K562 (cell line): ENCODE measurements at regions not wholly inside any gene's neighbourhood (a gene's known extent, or its start where the extent isn't known, plus 50 kb on each side); places are given as distances from the start of the nearest gene placed in this dataset.

ENCODE experiments used
- CCNT2 ChIP-seq: IDR thresholded peaks from 2 replicates; pipeline ENCODE4 v1.6.1; 2011; ENCODE audit warnings: borderline replicate concordance, low read depth, mild to moderate bottlenecking, moderate library complexity, mixed read lengths, low read length; ENCODE audit not compliant: insufficient read length; ENCODE audit errors: extremely low read depth
- EHMT2 ChIP-seq: fragments of 450-650 bp; IDR thresholded peaks from 2 replicates; pipeline ENCODE4 v1.6.1; 2018; ENCODE audit warnings: antibody characterized with exemption
- FOXA1 ChIP-seq: fragments of 450-650 bp; IDR thresholded peaks from 2 replicates; pipeline ENCODE4 v1.6.1; 2016; ENCODE audit warnings: mild to moderate bottlenecking, borderline replicate concordance
- HDAC6 ChIP-seq: IDR thresholded peaks from 2 replicates; pipeline ENCODE4 v1.6.1; 2012; ENCODE audit warnings: low read depth, mild to moderate bottlenecking, control low read depth, inconsistent platforms, low read length, moderate library complexity
- JUND ChIP-seq, 2 experiments: IDR thresholded peaks; 2 replicates in 1 of 2; 3 replicates in 1 of 2; pipeline ENCODE4 v1.6.1; 2011; ENCODE audit warnings: borderline replicate concordance in 2 of 2, low read depth in 2 of 2, low read length in 2 of 2, improper control_type of control experiment in 1 of 2, missing biosample characterization in 1 of 2, missing genetic modification characterization in 1 of 2, missing genetic modification reagents in 1 of 2
- KDM2B ChIP-seq: fragments of 250-450 bp; sonication (Bioruptor Pico); IDR thresholded peaks from 2 replicates; pipeline ENCODE4 v1.8.0; 2021; ENCODE audit warnings: mild to moderate bottlenecking, moderate library complexity
- RBM14 ChIP-seq: fragments of 200-400 bp; formaldehyde crosslinking; IDR thresholded peaks from 2 replicates; pipeline ENCODE4 v1.6.1; 2018; ENCODE audit warnings: low read depth, mild to moderate bottlenecking, low read length, moderate library complexity, borderline replicate concordance; ENCODE audit not compliant: insufficient read depth
- SMARCC2 ChIP-seq: fragments of 450-650 bp; IDR thresholded peaks from 2 replicates; pipeline ENCODE4 v1.6.1; 2017; ENCODE audit warnings: antibody characterized with exemption, moderate library complexity, mild to moderate bottlenecking, low read depth
- SP1 ChIP-seq: sonication (generic); formaldehyde crosslinking; IDR thresholded peaks from 2 replicates; pipeline ENCODE4 v1.8.1; 2022; ENCODE audit warnings: mild to moderate bottlenecking, missing genetic modification reagents
- ZNF174 ChIP-seq: fragments of 250-450 bp; sonication (Bioruptor Pico); IDR thresholded peaks from 2 replicates; pipeline ENCODE4 v1.4.0; 2020; ENCODE audit warnings: mild to moderate bottlenecking
- ZNF212 ChIP-seq: fragments of 450-650 bp; formaldehyde crosslinking; IDR thresholded peaks from 2 replicates; pipeline ENCODE4 v1.4.0; 2020; ENCODE audit warnings: mild to moderate bottlenecking
- ZNF584 ChIP-seq: fragments of 200-800 bp; sonication (Bioruptor generic); IDR thresholded peaks from 2 replicates; pipeline ENCODE4 v1.6.1; 2016; ENCODE audit warnings: low read depth, mild to moderate bottlenecking, missing genetic modification characterization, missing compliant biosample characterization
- TF ChIP-seq, protein P1 (sequence below): fragments of 450-650 bp; IDR thresholded peaks from 2 replicates; pipeline ENCODE4 v1.6.1; 2016; ENCODE audit warnings: low read depth
- TF ChIP-seq, protein P2 (sequence below): conservative IDR thresholded peaks from 2 replicates; pipeline ENCODE4 v1.6.1; 2011; ENCODE audit warnings: low read depth, mild to moderate bottlenecking, low read length; ENCODE audit not compliant: control insufficient read depth
- TF ChIP-seq, protein P3 (sequence below): IDR thresholded peaks from 3 replicates; pipeline ENCODE4 v1.6.1; 2011; ENCODE audit warnings: borderline replicate concordance, mild to moderate bottlenecking, moderate library complexity; ENCODE audit not compliant: insufficient read length; ENCODE audit errors: extremely low read depth

DNA sequence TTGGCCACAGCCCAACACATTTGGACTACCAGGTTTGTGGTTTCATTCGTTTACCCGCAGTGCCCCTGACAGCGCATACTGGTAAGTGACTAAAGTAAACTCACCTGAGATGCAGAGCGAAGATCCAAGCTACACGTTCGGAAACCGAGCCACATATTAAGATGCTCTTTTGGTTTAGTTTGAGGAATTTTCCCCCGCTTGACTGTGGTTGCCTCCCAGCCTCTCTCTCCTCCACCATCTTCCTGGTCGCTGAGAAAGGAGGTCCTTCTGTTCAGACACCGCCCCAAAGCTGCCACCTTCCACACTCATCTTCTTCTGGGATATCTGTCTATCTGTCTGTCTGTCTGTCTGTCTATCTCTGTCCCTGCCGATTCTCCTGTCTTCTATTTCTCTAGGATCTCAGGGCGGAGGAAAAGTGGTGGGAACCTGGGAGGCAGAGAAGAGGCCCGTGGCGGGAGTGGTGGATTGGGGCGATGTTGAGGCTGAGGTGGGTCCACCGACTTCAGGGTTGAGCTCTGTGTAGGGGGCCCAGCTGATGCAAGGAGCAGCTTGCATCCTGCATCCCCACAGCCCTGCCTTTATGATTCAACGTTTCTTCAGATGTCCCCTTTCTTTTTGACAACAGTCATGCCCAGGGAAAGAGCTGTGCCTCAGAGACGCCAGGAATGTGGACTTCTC is 196.9 kb upstream of the ZNF184 start (continued):
- TF ChIP-seq CCNT2 (no peak), KDM2B (CRISPR knock-in tag) (no peak), ZNF584 (no peak), ZNF174 (CRISPR knock-in tag) (no peak), ZNF212 (no peak), SP1 (CRISPR knock-in tag) (0 out of 2 replicates have a peak, but pooled peaks have one; percentile 56), FOXA1 (no peak), JUND (IDR thresholded peaks at IDR 0.05; ENCODE audit: borderline replicate concordance, low read depth, low read length) (no peak), JUND (tag; IDR thresholded peaks at IDR 0.05; ENCODE audit: borderline replicate concordance, low read depth, low read length) (no peak), EHMT2 (peak; percentile 67; the same call in 1 of the 2 replicates), SMARCC2 (no peak), HDAC6 (no peak), RBM14 (no peak)
- TF ChIP-seq, protein P1, sequence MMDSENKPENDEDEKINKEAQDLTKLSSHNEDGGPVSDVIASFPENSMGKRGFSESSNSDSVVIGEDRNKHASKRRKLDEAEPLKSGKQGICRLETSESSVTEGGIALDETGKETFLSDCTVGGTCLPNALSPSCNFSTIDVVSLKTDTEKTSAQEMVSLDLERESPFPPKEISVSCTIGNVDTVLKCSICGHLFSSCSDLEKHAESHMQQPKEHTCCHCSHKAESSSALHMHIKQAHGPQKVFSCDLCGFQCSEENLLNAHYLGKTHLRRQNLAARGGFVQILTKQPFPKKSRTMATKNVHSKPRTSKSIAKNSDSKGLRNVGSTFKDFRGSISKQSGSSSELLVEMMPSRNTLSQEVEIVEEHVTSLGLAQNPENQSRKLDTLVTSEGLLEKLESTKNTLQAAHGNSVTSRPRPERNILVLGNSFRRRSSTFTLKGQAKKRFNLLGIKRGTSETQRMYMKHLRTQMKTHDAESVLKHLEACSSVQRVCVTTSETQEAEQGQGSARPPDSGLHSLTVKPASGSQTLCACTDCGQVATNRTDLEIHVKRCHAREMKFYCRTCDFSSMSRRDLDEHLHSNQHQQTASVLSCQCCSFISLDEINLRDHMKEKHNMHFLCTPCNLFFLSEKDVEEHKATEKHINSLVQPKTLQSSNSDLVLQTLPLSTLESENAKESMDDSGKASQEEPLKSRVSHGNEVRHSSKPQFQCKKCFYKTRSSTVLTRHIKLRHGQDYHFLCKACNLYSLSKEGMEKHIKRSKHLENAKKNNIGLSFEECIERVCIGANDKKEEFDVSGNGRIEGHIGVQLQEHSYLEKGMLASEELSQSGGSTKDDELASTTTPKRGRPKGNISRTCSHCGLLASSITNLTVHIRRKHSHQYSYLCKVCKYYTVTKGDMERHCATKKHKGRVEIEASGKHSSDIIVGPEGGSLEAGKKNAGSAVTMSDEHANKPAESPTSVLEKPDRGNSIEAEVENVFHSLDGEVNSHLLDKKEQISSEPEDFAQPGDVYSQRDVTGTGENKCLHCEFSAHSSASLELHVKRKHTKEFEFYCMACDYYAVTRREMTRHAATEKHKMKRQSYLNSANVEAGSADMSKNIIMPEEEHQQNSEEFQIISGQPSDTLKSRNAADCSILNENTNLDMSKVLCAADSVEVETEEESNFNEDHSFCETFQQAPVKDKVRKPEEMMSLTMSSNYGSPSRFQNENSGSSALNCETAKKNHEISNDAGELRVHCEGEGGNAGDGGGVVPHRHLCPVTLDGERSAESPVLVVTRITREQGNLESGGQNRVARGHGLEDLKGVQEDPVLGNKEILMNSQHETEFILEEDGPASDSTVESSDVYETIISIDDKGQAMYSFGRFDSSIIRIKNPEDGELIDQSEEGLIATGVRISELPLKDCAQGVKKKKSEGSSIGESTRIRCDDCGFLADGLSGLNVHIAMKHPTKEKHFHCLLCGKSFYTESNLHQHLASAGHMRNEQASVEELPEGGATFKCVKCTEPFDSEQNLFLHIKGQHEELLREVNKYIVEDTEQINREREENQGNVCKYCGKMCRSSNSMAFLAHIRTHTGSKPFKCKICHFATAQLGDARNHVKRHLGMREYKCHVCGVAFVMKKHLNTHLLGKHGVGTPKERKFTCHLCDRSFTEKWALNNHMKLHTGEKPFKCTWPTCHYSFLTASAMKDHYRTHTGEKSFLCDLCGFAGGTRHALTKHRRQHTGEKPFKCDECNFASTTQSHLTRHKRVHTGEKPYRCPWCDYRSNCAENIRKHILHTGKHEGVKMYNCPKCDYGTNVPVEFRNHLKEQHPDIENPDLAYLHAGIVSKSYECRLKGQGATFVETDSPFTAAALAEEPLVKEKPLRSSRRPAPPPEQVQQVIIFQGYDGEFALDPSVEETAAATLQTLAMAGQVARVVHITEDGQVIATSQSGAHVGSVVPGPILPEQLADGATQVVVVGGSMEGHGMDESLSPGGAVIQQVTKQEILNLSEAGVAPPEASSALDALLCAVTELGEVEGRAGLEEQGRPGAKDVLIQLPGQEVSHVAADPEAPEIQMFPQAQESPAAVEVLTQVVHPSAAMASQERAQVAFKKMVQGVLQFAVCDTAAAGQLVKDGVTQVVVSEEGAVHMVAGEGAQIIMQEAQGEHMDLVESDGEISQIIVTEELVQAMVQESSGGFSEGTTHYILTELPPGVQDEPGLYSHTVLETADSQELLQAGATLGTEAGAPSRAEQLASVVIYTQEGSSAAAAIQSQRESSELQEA = no peak
- TF ChIP-seq, protein P2, sequence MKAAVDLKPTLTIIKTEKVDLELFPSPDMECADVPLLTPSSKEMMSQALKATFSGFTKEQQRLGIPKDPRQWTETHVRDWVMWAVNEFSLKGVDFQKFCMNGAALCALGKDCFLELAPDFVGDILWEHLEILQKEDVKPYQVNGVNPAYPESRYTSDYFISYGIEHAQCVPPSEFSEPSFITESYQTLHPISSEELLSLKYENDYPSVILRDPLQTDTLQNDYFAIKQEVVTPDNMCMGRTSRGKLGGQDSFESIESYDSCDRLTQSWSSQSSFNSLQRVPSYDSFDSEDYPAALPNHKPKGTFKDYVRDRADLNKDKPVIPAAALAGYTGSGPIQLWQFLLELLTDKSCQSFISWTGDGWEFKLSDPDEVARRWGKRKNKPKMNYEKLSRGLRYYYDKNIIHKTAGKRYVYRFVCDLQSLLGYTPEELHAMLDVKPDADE = no peak
- TF ChIP-seq, protein P3, sequence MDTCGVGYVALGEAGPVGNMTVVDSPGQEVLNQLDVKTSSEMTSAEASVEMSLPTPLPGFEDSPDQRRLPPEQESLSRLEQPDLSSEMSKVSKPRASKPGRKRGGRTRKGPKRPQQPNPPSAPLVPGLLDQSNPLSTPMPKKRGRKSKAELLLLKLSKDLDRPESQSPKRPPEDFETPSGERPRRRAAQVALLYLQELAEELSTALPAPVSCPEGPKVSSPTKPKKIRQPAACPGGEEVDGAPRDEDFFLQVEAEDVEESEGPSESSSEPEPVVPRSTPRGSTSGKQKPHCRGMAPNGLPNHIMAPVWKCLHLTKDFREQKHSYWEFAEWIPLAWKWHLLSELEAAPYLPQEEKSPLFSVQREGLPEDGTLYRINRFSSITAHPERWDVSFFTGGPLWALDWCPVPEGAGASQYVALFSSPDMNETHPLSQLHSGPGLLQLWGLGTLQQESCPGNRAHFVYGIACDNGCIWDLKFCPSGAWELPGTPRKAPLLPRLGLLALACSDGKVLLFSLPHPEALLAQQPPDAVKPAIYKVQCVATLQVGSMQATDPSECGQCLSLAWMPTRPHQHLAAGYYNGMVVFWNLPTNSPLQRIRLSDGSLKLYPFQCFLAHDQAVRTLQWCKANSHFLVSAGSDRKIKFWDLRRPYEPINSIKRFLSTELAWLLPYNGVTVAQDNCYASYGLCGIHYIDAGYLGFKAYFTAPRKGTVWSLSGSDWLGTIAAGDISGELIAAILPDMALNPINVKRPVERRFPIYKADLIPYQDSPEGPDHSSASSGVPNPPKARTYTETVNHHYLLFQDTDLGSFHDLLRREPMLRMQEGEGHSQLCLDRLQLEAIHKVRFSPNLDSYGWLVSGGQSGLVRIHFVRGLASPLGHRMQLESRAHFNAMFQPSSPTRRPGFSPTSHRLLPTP = peak; percentile 41
